AG04450 (cell line): ENCODE measurements at regions not wholly inside any gene's neighbourhood (a gene's known extent, or its start where the extent isn't known, plus 50 kb on each side); places are given as distances from the start of the nearest gene placed in this dataset.

Experiments used
- CTCF ChIA-PET: fragments of 300-600, 350-600 bp; formaldehyde crosslinking; extraction: SDS; loops from one replicate; lab custom pipeline; 2022; ENCODE audit warnings: antibody characterized with exemption, inconsistent platforms; lab: Charles Lee
- POLR2A ChIA-PET: fragments of 350-600 bp; formaldehyde crosslinking; extraction: SDS; loops from one replicate; lab custom pipeline; 2021; ENCODE audit warnings: antibody characterized with exemption, inconsistent platforms; lab: Yijun Ruan, JAX
- DNase-seq: peaks from one replicate; pipeline ENCODE4 v3.0.0-alpha.2; 2011; ENCODE audit warnings: low read depth, low spot score
- H3K27ac ChIP-seq: one replicate; pipeline ENCODE4 v1.5.1; 2012; ENCODE audit warnings: low read depth, low read length, control low read depth
- H3K27me3 ChIP-seq: one replicate; pipeline ENCODE4 v1.6.0; 2012; ENCODE audit warnings: low read length; ENCODE audit not compliant: control insufficient read depth, insufficient read depth
- H3K4me3 ChIP-seq: 2 replicates; pipeline ENCODE4 v1.5.1; 2011; ENCODE audit warnings: mild to moderate bottlenecking, low read depth, low read length, control low read depth
- H3K9me3 ChIP-seq: 2 replicates; pipeline ENCODE4 v1.5.1; 2012; ENCODE audit warnings: low read length; ENCODE audit not compliant: control insufficient read depth, insufficient read depth
- TF ChIP-seq, protein P1 (sequence below): IDR thresholded peaks from 2 replicates; pipeline ENCODE4 v1.5.1; 2011; ENCODE audit warnings: low read depth, low read length, control low read depth, inconsistent platforms

DNA sequence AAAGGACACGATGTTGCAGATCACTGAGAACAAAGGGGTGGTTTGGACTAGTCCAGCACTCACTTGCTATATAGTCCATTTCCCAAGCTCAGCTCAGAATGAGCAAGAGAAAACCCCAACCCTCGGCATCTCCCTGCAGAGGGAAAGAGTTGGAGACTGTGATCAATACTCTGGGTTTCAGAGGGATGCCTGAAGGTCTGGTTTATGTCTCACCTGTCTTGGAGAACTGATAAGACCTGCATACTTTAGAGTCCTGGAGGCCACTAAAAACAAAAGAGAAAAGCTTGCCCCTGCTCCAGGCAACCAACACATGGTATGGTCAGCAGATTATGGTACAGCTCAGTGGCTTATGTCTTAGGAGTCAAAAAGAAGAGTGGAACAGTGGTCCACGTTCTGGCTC, 1006.9 kb downstream of the CDH9 start:
- ChIA-PET POLR2A (no interaction called here), CTCF (no interaction called here)
- Histone ChIP-seq H3K9me3 (peaks cover 16% of the 10 kb centered on the region), H3K27ac (no peak overlapping the region), H3K27me3 (no peaks in the 10 kb centered on the region), H3K4me3 (no peak overlapping the region)
- TF ChIP-seq, protein P1, sequence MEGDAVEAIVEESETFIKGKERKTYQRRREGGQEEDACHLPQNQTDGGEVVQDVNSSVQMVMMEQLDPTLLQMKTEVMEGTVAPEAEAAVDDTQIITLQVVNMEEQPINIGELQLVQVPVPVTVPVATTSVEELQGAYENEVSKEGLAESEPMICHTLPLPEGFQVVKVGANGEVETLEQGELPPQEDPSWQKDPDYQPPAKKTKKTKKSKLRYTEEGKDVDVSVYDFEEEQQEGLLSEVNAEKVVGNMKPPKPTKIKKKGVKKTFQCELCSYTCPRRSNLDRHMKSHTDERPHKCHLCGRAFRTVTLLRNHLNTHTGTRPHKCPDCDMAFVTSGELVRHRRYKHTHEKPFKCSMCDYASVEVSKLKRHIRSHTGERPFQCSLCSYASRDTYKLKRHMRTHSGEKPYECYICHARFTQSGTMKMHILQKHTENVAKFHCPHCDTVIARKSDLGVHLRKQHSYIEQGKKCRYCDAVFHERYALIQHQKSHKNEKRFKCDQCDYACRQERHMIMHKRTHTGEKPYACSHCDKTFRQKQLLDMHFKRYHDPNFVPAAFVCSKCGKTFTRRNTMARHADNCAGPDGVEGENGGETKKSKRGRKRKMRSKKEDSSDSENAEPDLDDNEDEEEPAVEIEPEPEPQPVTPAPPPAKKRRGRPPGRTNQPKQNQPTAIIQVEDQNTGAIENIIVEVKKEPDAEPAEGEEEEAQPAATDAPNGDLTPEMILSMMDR = no peak
- DNase-seq = no peak

DNA sequence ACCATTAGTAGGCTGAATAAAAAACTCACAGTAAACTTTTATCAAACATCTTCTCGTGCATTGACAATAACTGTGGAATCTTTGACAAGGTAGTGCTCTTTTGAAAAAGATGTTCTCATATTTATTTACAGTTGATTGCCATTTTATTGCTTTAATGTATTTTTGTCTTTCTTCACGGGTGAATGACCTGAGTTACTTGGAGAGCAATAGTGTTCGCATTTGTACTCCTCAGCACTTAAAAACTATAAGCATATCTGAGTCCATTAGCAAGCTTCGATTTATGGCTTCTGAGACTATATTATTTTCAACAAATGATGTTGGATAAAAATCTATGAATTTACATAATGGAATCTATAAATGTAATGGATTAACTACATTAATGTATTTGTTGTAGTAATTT, 1012.3 kb downstream of the CDH9 start:
- ChIA-PET POLR2A (no interaction called here), CTCF (no interaction called here)
- no peak for DNase-seq
- no peak overlapping the region for H3K27ac ChIP-seq
- H3K4me3 ChIP-seq = no peak overlapping the region
- peaks cover 5% of the 10 kb centered on the region for H3K9me3 ChIP-seq
- TF ChIP-seq, protein P1 = no peak
- no peaks in the 10 kb centered on the region for H3K27me3 ChIP-seq

DNA sequence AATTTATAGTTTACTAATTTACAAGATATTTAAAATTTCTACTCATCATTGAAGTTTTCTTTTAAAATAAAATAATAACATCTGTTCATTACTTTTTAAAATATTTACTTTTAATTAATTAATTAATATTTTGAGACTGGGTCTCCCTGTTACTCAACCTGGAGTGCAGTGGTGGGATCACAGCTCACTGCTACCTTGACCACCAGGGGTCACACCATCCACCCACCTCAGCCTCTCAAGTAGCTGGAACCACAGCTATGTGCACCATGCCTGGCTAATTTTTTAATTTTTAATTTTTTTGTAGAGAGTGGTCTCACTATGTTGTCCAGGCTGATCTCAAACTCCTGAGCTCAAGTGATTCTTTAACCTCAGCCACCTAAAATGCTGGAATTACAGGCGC, 1013.6 kb downstream of the CDH9 start:
- Histone ChIP-seq H3K27me3 (no peaks in the 10 kb centered on the region), H3K27ac (no peak overlapping the region), H3K9me3 (peaks cover 5% of the 10 kb centered on the region), H3K4me3 (no peak overlapping the region)
- CTCF ChIA-PET = no interaction called here
- DNase-seq = no peak
- TF ChIP-seq, protein P1 = no peak
- POLR2A ChIA-PET = no interaction called here

DNA sequence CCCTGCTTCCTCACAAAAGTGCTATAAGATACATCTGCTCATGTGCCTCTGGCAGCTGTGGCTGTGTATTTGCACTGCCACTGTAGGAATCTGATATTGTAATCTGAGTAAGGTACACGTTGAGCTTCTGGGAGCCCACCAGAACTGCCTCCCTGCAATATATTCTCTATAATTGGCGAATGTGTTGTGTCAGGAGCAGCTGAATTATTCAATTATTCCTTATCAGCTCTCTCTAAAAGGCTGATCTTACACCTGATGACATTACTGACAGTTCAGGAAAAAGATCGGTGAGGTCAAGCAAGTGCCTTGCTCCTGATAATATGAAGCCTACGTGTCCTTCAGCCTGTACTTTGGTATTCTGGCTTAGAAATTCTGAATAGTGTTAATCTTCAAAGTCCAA, 1015.0 kb downstream of the CDH9 start:
- no peak overlapping the region for H3K27ac ChIP-seq
- DNase-seq = no peak
- TF ChIP-seq, protein P1 = no peak
- no peak overlapping the region for H3K4me3 ChIP-seq
- H3K9me3 ChIP-seq = peaks cover 3% of the 10 kb centered on the region; the same call in 1 of the 2 replicates
- no peaks in the 10 kb centered on the region for H3K27me3 ChIP-seq
- ChIA-PET CTCF (no interaction called here), POLR2A (no interaction called here)

DNA sequence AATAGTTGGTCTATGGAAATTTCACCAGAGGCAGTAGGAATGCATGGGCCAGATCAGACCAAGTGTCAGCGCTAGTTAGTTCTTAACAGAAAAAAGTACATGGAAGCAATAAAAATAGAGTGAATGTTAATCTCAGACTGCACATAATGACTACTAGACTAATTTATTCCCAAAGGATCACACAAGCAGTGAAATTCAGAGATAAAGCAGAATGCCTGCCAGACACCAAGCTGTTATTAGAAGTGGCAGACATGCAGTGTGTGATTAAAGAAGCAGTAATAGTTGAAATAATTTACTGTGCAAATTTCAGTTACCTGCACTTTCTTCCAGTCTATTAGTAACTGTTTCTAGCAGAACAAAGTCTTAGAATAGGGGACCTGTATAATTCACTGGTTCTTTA, 1024.2 kb downstream of the CDH9 start:
- Histone ChIP-seq H3K9me3 (no peaks in the 10 kb centered on the region; the same call in 1 of the 2 replicates), H3K4me3 (no peak overlapping the region), H3K27me3 (no peaks in the 10 kb centered on the region), H3K27ac (no peak overlapping the region)
- no peak for DNase-seq
- ChIA-PET POLR2A (no interaction called here), CTCF (no interaction called here)
- TF ChIP-seq, protein P1 = no peak
